Adrenal gland (tissue), 9 donors: ENCODE measurements at regions not wholly inside any gene's neighbourhood (a gene's known extent, or its start where the extent isn't known, plus 50 kb on each side); places are given as distances from the start of the nearest gene placed in this dataset.

Source experiments
- DNase-seq, 7 donors: peaks; one replicate each; pipeline ENCODE4 v3.0.0-alpha.2; 2019 to 2020
- H3K27ac ChIP-seq, 5 donors: fragments of 200-600 bp; sonication (generic) in 4 of 5; 1 replicate in 3 of 5; 2 replicates in 2 of 5; pipeline versions ENCODE4 v1.5.1 to v1.8.0; 2016 to 2020; ENCODE audit warnings: mild to moderate bottlenecking in 1 of 5
- H3K27me3 ChIP-seq: fragments of 200-600 bp; 2 replicates; pipeline ENCODE4 v1.8.0; 2021
- H3K36me3 ChIP-seq, 2 donors: fragments of 200-600 bp; replicated peaks in 1 of 2; 1 replicate in 1 of 2; 2 replicates in 1 of 2; pipeline versions ENCODE4 v1.5.1 to v1.8.0; 2018 to 2022
- H3K4me1 ChIP-seq, 2 donors: fragments of 200-600 bp; replicated peaks in 1 of 2; 1 replicate in 1 of 2; 2 replicates in 1 of 2; pipeline versions ENCODE4 v1.5.1 to v1.8.0; 2018 to 2021
- H3K4me3 ChIP-seq, 4 donors: fragments of 200-600 bp; sonication (generic) in 3 of 4; one replicate each; pipeline ENCODE4 v1.5.1; 2016 to 2018
- H3K9me3 ChIP-seq, 3 donors: fragments of 200-600 bp; sonication (generic) in 1 of 3; replicated peaks in 1 of 3; 1 replicate in 2 of 3; 2 replicates in 1 of 3; pipeline versions ENCODE4 v1.5.1 to v1.8.0; 2016 to 2021
- CTCF ChIP-seq, 6 experiments: fragments of 450-650 bp in 4 of 6; fragments of 200-600 bp in 2 of 6; sonication (generic) in 1 of 6; IDR thresholded peaks; 1 replicate in 5 of 6; 2 replicates in 1 of 6; pipeline versions ENCODE4 v1.5.1 to v1.8.0; 2016 to 2021; ENCODE audit warnings: antibody characterized with exemption in 6 of 6, mild to moderate bottlenecking in 2 of 6, moderate library complexity in 1 of 6
- POLR2A ChIP-seq, 2 donors: fragments of 450-650 bp; IDR thresholded peaks; one replicate each; pipeline ENCODE4 v1.6.1; 2017; ENCODE audit warnings: antibody characterized with exemption in 2 of 2, mild to moderate bottlenecking in 2 of 2, moderate library complexity in 1 of 2
- whole genome bisulfite sequencing, 4 donors: extraction: QIAGEN DNeasy Blood & Tissue Kit in 2 of 4; methylation state at CpG; one replicate each; pipeline versions ENCODE4 v1.1.5 to v1.1.7; 2013 to 2017; 5-methylcytosine and 5-hydroxymethylcytosine counted together
- intact Hi-C, 2 donors: fragments of 100-400 bp; cut with DNase I; formaldehyde crosslinking; loops; one replicate each; pipeline versions ENCODE4 v1.14.1 to v1.15.0; 2022 to 2023
- donor health status: healthy with polysubstance abuse.
- donor health status: Bipolar disorder and iron deficiency.
- donor health status: DM: yes; HTN: yes; CAD: no.
- donor health status: DM: no; HTN: no; CAD: no.
- donor health status: DM: no; HTN: no; CAD: no.

GRCh38 chr2:222108957-222109585 lies 189.7 kb downstream of the PAX3 start:
- no peak for DNase-seq
- Histone ChIP-seq H3K9me3 (no peaks in the 10 kb centered on the region), H3K4me1 (no peaks in the 10 kb centered on the region), H3K27ac (no peak overlapping the region), H3K36me3 (no peaks in the 10 kb centered on the region), H3K4me3 (no peak overlapping the region), H3K27me3 (no peaks in the 10 kb centered on the region)
- TF ChIP-seq POLR2A (IDR thresholded peaks at IDR 0.05), result no peak
- TF ChIP-seq CTCF (IDR thresholded peaks at IDR 0.05), result no peak
- WGBS, 4 donors, result 64 to 81% (median 67%) methylated on average over 4 of the region's 4 CpGs
- intact Hi-C loops, result no loop called here

GRCh38 chr2:222108497-222108896 lies 190.3 kb downstream of the PAX3 start:
- no peak for DNase-seq
- no peaks in the 10 kb centered on the region for H3K4me1 ChIP-seq
- H3K36me3 ChIP-seq, result no peaks in the 10 kb centered on the region
- 56 to 77% (median 64%) methylated on average over 3 of the region's 3 CpGs for WGBS, 4 donors
- TF ChIP-seq POLR2A (IDR thresholded peaks at IDR 0.05) (no peak), CTCF (IDR thresholded peaks at IDR 0.05) (no peak)
- intact Hi-C loops, result no loop called here
- no peak overlapping the region for H3K27ac ChIP-seq
- no peak overlapping the region for H3K4me3 ChIP-seq
- H3K27me3 ChIP-seq, result no peaks in the 10 kb centered on the region
- no peaks in the 10 kb centered on the region for H3K9me3 ChIP-seq

- no peak overlapping the region for H3K4me3 ChIP-seq
- intact Hi-C loops, result no loop called here
- no peak overlapping the region for H3K27ac ChIP-seq
- WGBS, 4 donors, result 83 to 100% (median 87%) methylated on average over 1 of the region's 1 CpG
- H3K36me3 ChIP-seq, result no peaks in the 10 kb centered on the region
- no peaks in the 10 kb centered on the region for H3K9me3 ChIP-seq
- H3K4me1 ChIP-seq, result no peaks in the 10 kb centered on the region
- no peaks in the 10 kb centered on the region for H3K27me3 ChIP-seq
- TF ChIP-seq CTCF (IDR thresholded peaks at IDR 0.05) (no peak), POLR2A (IDR thresholded peaks at IDR 0.05) (no peak)
- no peak for DNase-seq
These were observed 193.8 kb downstream of the PAX3 start for GRCh38 chr2:222105046-222105445.

- H3K27me3 ChIP-seq, result no peaks in the 10 kb centered on the region
- TF ChIP-seq CTCF (IDR thresholded peaks at IDR 0.05) (no peak), POLR2A (IDR thresholded peaks at IDR 0.05) (no peak)
- H3K9me3 ChIP-seq, result no peaks in the 10 kb centered on the region
- no peaks in the 10 kb centered on the region for H3K36me3 ChIP-seq
- no peak for DNase-seq
- 22 to 38% (median 35%) methylated on average over 4 of the region's 4 CpGs for WGBS, 4 donors
- no peak overlapping the region for H3K4me3 ChIP-seq
- no peak overlapping the region for H3K27ac ChIP-seq
- H3K4me1 ChIP-seq, result no peaks in the 10 kb centered on the region
- intact Hi-C loops, result no loop called here
These were observed 196.0 kb downstream of the PAX3 start for GRCh38 chr2:222102575-222103349.
